ENCODE measurements at regions not wholly inside any gene's neighbourhood (a gene's known extent, or its start where the extent isn't known, plus 50 kb on each side); places are given as distances from the start of the nearest gene placed in this dataset.

DNA sequence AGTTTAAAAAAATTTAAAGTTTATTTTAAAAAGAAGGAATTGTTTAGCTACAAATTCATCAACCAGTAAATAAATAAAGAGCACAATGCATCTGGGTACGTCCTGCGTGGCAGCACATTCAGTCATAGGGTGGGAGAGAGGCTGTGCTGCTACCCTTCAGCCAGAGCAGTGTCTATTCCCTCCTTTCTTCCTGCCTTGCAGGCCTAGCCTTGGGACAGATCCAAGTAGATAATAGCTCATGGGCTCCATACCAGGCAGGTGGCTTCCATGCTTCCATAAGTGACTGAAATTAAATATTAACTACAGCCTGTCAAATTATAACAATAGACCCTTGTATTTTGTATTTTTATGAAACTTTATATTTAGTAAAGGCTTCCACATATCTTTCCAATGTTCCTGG lies 408.3 kb upstream of the RGMB start (continued):
- no peak for TF ChIP-seq CHD7 (IDR thresholded peaks at IDR 0.05; ENCODE audit: insufficient replicate concordance, low read length)

Measured in H1 (cell line).